GM12878 (cell line): ENCODE measurements at regions not wholly inside any gene's neighbourhood (a gene's known extent, or its start where the extent isn't known, plus 50 kb on each side); places are given as distances from the start of the nearest gene placed in this dataset.

ENCODE experiments used
- ATAC-seq: fragments of 200-7000 bp; cut with Tn5 transposase; 3 replicates; pipeline ENCODE4 v1.9.1; 2020; ENCODE audit warnings: mild to moderate bottlenecking, moderate library complexity
- BruUV-seq: library from RNA; stranded (reverse); fragments of 400-500 nt; replicated peaks from 2 replicates; lab custom pipeline; 2021; lab: Mats Ljungman, UMichigan
- CTCF ChIA-PET: fragments of 300-600 bp; sonication (Branson Sonifier 250); formaldehyde crosslinking; extraction: SDS; loops from one replicate; lab custom pipeline; 2021; ENCODE audit warnings: inconsistent platforms; lab: Yijun Ruan, JAX
- POLR2A ChIA-PET: fragments of 350-600 bp; formaldehyde crosslinking; extraction: SDS; loops from one replicate; lab custom pipeline; 2021; ENCODE audit warnings: inconsistent platforms; lab: Charles Lee
- RAD21 ChIA-PET: fragments of 300-600 bp; sonication (Branson Sonifier 250); formaldehyde crosslinking; loops from one replicate; lab custom pipeline; 2023; ENCODE audit warnings: antibody characterized with exemption; ENCODE audit not compliant: unreplicated experiment; lab: Charles Lee
- SMC1A ChIA-PET: fragments of 300-600 bp; sonication (Branson Sonifier 250); formaldehyde crosslinking; loops from one replicate; lab custom pipeline; 2023; ENCODE audit not compliant: unreplicated experiment, uncharacterized antibody; lab: Charles Lee
- DNase-seq: peaks from one replicate; pipeline ENCODE4 v3.0.0-alpha.2; 2011; ENCODE audit warnings: low read depth, low spot score
- FAIRE-seq: peaks from 3 replicates; lab custom pipeline; 2011; peaks lifted over from hg19 to GRCh38; lab: Jason Lieb, UNC
- H2AFZ ChIP-seq: 2 replicates; pipeline ENCODE4 v1.6.0; 2011; ENCODE audit warnings: low read depth, low read length, control low read depth; ENCODE audit not compliant: control insufficient read depth
- H3K27ac ChIP-seq: 2 replicates; pipeline ENCODE4 v1.5.1; 2011; ENCODE audit warnings: control low read depth; ENCODE audit not compliant: control insufficient read depth, insufficient read depth
- H3K27me3 ChIP-seq, 2 experiments: replicated peaks in 1 of 2; 2 replicates each; pipeline versions ENCODE4 v1.6.0 to v1.6.1; 2011; ENCODE audit warnings: low read length in 1 of 2; ENCODE audit not compliant: control insufficient read depth in 2 of 2, insufficient read depth in 2 of 2
- H3K36me3 ChIP-seq, 2 experiments: 2 replicates each; pipeline ENCODE4 v1.5.1; 2011; ENCODE audit warnings: low read length in 1 of 2; ENCODE audit not compliant: control insufficient read depth in 2 of 2, insufficient read depth in 2 of 2
- H3K4me1 ChIP-seq: 2 replicates; pipeline ENCODE4 v1.6.1; 2011; ENCODE audit warnings: mild to moderate bottlenecking, low read length, moderate library complexity, mixed read lengths; ENCODE audit not compliant: control insufficient read depth, insufficient read depth
- H3K4me2 ChIP-seq: 2 replicates; pipeline ENCODE4 v1.6.0; 2011; ENCODE audit warnings: control low read depth; ENCODE audit not compliant: control insufficient read depth, insufficient read depth
- H3K4me3 ChIP-seq: fragments of 200-600 bp; sonication (generic); 2 replicates; pipeline ENCODE4 v1.5.1; 2016
- H3K79me2 ChIP-seq: 2 replicates; pipeline ENCODE4 v1.6.0; 2011; ENCODE audit warnings: low read length; ENCODE audit not compliant: control insufficient read depth, insufficient read depth
- H3K9ac ChIP-seq: 2 replicates; pipeline ENCODE4 v1.8.0; 2011; ENCODE audit warnings: low read length, control low read depth, mixed read lengths; ENCODE audit not compliant: control insufficient read depth, insufficient read depth
- H3K9me3 ChIP-seq: replicated peaks from 3 replicates; pipeline ENCODE4 v1.5.1; 2011; ENCODE audit warnings: mild to moderate bottlenecking, low read length; ENCODE audit not compliant: control insufficient read depth, insufficient read depth
- H4K20me1 ChIP-seq: 2 replicates; pipeline ENCODE4 v1.6.0; 2011; ENCODE audit not compliant: control insufficient read depth, insufficient read depth
- BMI1 ChIP-seq: fragments of 450-650 bp; IDR thresholded peaks from 2 replicates; pipeline ENCODE4 v1.6.1; 2016; ENCODE audit warnings: mild to moderate bottlenecking, moderate library complexity, borderline replicate concordance
- HDAC6 ChIP-seq: fragments of 200-600 bp; sonication (generic); IDR thresholded peaks from one replicate; pipeline ENCODE4 v1.8.0; 2017; ENCODE audit warnings: antibody characterized with exemption; ENCODE audit not compliant: unreplicated experiment
- MAX ChIP-seq: IDR thresholded peaks from 2 replicates; pipeline ENCODE4 v1.6.1; 2012; ENCODE audit warnings: low read depth, low read length, improper control_type of control experiment
- MTA2 ChIP-seq: fragments of 450-650 bp; IDR thresholded peaks from 2 replicates; pipeline ENCODE4 v1.6.1; 2016; ENCODE audit warnings: low read depth, mild to moderate bottlenecking, moderate library complexity
- SKIL ChIP-seq: fragments of 450-650 bp; IDR thresholded peaks from 2 replicates; pipeline ENCODE4 v1.6.1; 2017; ENCODE audit warnings: mild to moderate bottlenecking, low read depth, inconsistent platforms; ENCODE audit not compliant: poor library complexity, severe bottlenecking
- TCF7 ChIP-seq: IDR thresholded peaks from 2 replicates; pipeline ENCODE4 v1.6.1; 2014; ENCODE audit warnings: antibody characterized with exemption, borderline replicate concordance
- WGBS: methylation state at CpG from one replicate; pipeline ENCODE4 v1.1.6; 2016; ENCODE audit warnings: low lambda C conversion rate; ENCODE audit not compliant: insufficient replicate concordance, insufficient coverage; ENCODE audit errors: missing lambda C conversion rate; 5-methylcytosine and 5-hydroxymethylcytosine counted together
- in situ Hi-C: fragments of 300-500 bp; cut with MboI; formaldehyde crosslinking; loops from 9 replicates; pipeline ENCODE4 v1.14.3; 2018; ENCODE audit warnings: mixed read lengths
- intact Hi-C: fragments of 100-400 bp; cut with micrococcal nuclease; formaldehyde crosslinking; loops from one replicate; pipeline ENCODE4 v1.14.2; 2022; ENCODE audit not compliant: unreplicated experiment
- TF ChIP-seq, protein P1 (sequence below): IDR thresholded peaks from 2 replicates; pipeline ENCODE4 v1.6.1; 2012; ENCODE audit warnings: mild to moderate bottlenecking, low read depth, low read length
- TF ChIP-seq, protein P2 (sequence below): fragments of 450-650 bp; IDR thresholded peaks from 2 replicates; pipeline ENCODE4 v1.6.1; 2017; ENCODE audit warnings: mild to moderate bottlenecking

DNA sequence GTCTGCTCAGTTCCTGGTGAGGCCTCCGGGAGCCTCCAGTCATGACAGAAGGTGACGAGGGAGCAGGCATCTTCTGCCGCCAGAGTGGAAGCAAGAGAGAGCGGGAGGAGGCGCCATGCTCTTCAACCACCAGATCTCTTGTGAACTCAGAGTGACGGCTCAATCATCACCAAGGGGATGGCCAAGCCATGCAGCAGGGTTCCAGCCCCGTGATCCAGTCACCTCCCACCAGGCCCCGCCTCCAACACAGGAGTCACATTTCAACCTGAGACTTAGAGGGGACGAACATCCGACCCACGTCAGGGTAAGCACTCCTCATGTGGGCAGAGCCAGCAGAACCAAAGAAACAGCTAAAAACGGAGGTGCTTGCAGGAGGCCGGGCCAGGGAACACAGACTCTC lies 1470.5 kb downstream of the BRD1 start:
- H3K9ac ChIP-seq, result no peak overlapping the region
- ATAC-seq (no peak), DNase-seq (no peak), FAIRE-seq (no peak)
- ChIA-PET POLR2A (no interaction called here), RAD21 (no interaction called here), CTCF (no interaction called here), SMC1A (no interaction called here)
- no peak overlapping the region for H2AFZ ChIP-seq
- in situ Hi-C loops, result no loop called here
- H3K79me2 ChIP-seq, result no peaks in the 10 kb centered on the region
- H4K20me1 ChIP-seq, result no peaks in the 10 kb centered on the region
- H3K4me3 ChIP-seq, result no peak overlapping the region
- H3K4me1 ChIP-seq, result no peaks in the 10 kb centered on the region
- no TSS peak for BruUV-seq
- no peaks in the 10 kb centered on the region; the same call in 2 of the 3 replicates for H3K9me3 ChIP-seq
- H3K27ac ChIP-seq, result no peak overlapping the region
- whole genome bisulfite sequencing, result 48% methylated on average over 12 of the region's 13 CpGs
- no peaks in the 10 kb centered on the region for H3K27me3 ChIP-seq
- TF ChIP-seq SKIL (no peak), MTA2 (no peak), TCF7 (no peak), MAX (no peak), BMI1 (no peak), HDAC6 (no peak)
- TF ChIP-seq, protein P1, sequence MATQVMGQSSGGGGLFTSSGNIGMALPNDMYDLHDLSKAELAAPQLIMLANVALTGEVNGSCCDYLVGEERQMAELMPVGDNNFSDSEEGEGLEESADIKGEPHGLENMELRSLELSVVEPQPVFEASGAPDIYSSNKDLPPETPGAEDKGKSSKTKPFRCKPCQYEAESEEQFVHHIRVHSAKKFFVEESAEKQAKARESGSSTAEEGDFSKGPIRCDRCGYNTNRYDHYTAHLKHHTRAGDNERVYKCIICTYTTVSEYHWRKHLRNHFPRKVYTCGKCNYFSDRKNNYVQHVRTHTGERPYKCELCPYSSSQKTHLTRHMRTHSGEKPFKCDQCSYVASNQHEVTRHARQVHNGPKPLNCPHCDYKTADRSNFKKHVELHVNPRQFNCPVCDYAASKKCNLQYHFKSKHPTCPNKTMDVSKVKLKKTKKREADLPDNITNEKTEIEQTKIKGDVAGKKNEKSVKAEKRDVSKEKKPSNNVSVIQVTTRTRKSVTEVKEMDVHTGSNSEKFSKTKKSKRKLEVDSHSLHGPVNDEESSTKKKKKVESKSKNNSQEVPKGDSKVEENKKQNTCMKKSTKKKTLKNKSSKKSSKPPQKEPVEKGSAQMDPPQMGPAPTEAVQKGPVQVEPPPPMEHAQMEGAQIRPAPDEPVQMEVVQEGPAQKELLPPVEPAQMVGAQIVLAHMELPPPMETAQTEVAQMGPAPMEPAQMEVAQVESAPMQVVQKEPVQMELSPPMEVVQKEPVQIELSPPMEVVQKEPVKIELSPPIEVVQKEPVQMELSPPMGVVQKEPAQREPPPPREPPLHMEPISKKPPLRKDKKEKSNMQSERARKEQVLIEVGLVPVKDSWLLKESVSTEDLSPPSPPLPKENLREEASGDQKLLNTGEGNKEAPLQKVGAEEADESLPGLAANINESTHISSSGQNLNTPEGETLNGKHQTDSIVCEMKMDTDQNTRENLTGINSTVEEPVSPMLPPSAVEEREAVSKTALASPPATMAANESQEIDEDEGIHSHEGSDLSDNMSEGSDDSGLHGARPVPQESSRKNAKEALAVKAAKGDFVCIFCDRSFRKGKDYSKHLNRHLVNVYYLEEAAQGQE, result no peak
- TF ChIP-seq, protein P2, sequence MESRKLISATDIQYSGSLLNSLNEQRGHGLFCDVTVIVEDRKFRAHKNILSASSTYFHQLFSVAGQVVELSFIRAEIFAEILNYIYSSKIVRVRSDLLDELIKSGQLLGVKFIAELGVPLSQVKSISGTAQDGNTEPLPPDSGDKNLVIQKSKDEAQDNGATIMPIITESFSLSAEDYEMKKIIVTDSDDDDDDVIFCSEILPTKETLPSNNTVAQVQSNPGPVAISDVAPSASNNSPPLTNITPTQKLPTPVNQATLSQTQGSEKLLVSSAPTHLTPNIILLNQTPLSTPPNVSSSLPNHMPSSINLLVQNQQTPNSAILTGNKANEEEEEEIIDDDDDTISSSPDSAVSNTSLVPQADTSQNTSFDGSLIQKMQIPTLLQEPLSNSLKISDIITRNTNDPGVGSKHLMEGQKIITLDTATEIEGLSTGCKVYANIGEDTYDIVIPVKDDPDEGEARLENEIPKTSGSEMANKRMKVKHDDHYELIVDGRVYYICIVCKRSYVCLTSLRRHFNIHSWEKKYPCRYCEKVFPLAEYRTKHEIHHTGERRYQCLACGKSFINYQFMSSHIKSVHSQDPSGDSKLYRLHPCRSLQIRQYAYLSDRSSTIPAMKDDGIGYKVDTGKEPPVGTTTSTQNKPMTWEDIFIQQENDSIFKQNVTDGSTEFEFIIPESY, result no peak
- no peaks in the 10 kb centered on the region for H3K36me3 ChIP-seq
- intact Hi-C loops, result no loop called here
- H3K4me2 ChIP-seq, result no peak overlapping the region
